A549 (cell line): ENCODE measurements at regions not wholly inside any gene's neighbourhood (a gene's known extent, or its start where the extent isn't known, plus 50 kb on each side); places are given as distances from the start of the nearest gene placed in this dataset.

ENCODE experiments used
- ATAC-seq, 2 experiments: fragments of 200-7000 bp in 1 of 2; fragments of >200 bp in 1 of 2; cut with Nextera tagmentation in 1 of 2; cut with Tn5 transposase in 1 of 2; 3 replicates each; pipeline versions ENCODE4 v1.8.0 to v1.9.1; 2018 to 2020; ENCODE audit warnings: mild to moderate bottlenecking in 1 of 2, moderate library complexity in 1 of 2
- CTCF ChIA-PET: fragments of 300-600 bp; sonication (Branson Sonifier 250); formaldehyde crosslinking; extraction: SDS; loops from one replicate; lab custom pipeline; 2021; ENCODE audit warnings: antibody characterized with exemption, inconsistent platforms; lab: Yijun Ruan, JAX
- POLR2A ChIA-PET: fragments of 350-600 bp; formaldehyde crosslinking; extraction: SDS; loops from one replicate; lab custom pipeline; 2021; ENCODE audit warnings: antibody characterized with exemption, inconsistent platforms; lab: Yijun Ruan, JAX
- DNase-seq, 2 experiments: peaks; one replicate each; pipeline versions ENCODE4 v3.0.0 to v3.0.0-alpha.2; 2011 to 2016; ENCODE audit warnings: low read depth in 1 of 2, low spot score in 1 of 2
- FAIRE-seq: peaks from 2 replicates; lab custom pipeline; 2011; peaks lifted over from hg19 to GRCh38; lab: Jason Lieb, UNC
- H3K27ac ChIP-seq, 2 experiments: fragments of >200 bp; sonication (Bioruptor Twin); formaldehyde crosslinking; 3 replicates each; pipeline ENCODE4 v1.5.1; 2016 to 2017
- H3K4me1 ChIP-seq: fragments of >200 bp; sonication (Bioruptor Twin); formaldehyde crosslinking; 3 replicates; pipeline ENCODE4 v1.6.1; 2016
- H3K4me2 ChIP-seq: fragments of >200 bp; sonication (Bioruptor Twin); formaldehyde crosslinking; 3 replicates; pipeline ENCODE4 v1.6.1; 2016
- H3K4me3 ChIP-seq: fragments of >200 bp; sonication (Bioruptor Twin); formaldehyde crosslinking; 3 replicates; pipeline ENCODE4 v1.5.1; 2016
- H3K9me3 ChIP-seq: fragments of >200 bp; sonication (Bioruptor Twin); formaldehyde crosslinking; 3 replicates; pipeline ENCODE4 v1.6.1; 2016
- BHLHE40 ChIP-seq: IDR thresholded peaks from 2 replicates; pipeline ENCODE4 v1.6.1; 2012; ENCODE audit warnings: low read depth, low read length, inconsistent platforms
- CEBPB ChIP-seq, 2 experiments: fragments of >200 bp in 1 of 2; sonication (Bioruptor Twin) in 1 of 2; formaldehyde crosslinking in 1 of 2; IDR thresholded peaks; 2 replicates each; pipeline ENCODE4 v1.6.1; 2012 to 2016
- CHD2 ChIP-seq: fragments of 150-350 bp; IDR thresholded peaks from 2 replicates; pipeline ENCODE4 v1.6.1; 2014; ENCODE audit warnings: low read length; ENCODE audit not compliant: partially characterized antibody
- CHD4 ChIP-seq: fragments of 200-600 bp; sonication (generic); IDR thresholded peaks from 2 replicates; pipeline ENCODE4 v1.6.1; 2016; ENCODE audit warnings: antibody characterized with exemption, mild to moderate bottlenecking, borderline replicate concordance
- CTCF ChIP-seq: fragments of >200 bp; sonication (Bioruptor Twin); formaldehyde crosslinking; IDR thresholded peaks from 3 replicates; pipeline ENCODE4 v1.5.1; 2016
- EHMT2 ChIP-seq: fragments of 200-600 bp; sonication (generic); IDR thresholded peaks from 2 replicates; pipeline ENCODE4 v1.6.1; 2016; ENCODE audit warnings: antibody characterized with exemption, low read depth, mild to moderate bottlenecking, moderate library complexity
- EP300 ChIP-seq, 2 experiments: fragments of >200 bp; sonication (Bioruptor Twin); formaldehyde crosslinking; IDR thresholded peaks; 2 replicates in 1 of 2; 3 replicates in 1 of 2; pipeline ENCODE4 v1.6.1; 2016 to 2017
- ESRRA ChIP-seq: fragments of 150-350 bp; IDR thresholded peaks from 2 replicates; pipeline ENCODE4 v1.6.1; 2014; ENCODE audit warnings: mild to moderate bottlenecking, low read length, borderline replicate concordance
- FOSL2 ChIP-seq, 2 experiments: fragments of 450-650 bp in 1 of 2; fragments of >200 bp in 1 of 2; sonication (Bioruptor Twin) in 1 of 2; formaldehyde crosslinking; IDR thresholded peaks; 2 replicates each; pipeline versions ENCODE4 v1.5.0 to v1.6.1; 2016 to 2020; ENCODE audit warnings: mild to moderate bottlenecking in 1 of 2, moderate library complexity in 1 of 2
- FOXS1 ChIP-seq: fragments of 250-450 bp; sonication (Bioruptor Pico); IDR thresholded peaks from 2 replicates; pipeline ENCODE4 v1.5.0; 2020; ENCODE audit warnings: mild to moderate bottlenecking, moderate library complexity
- GATA3 ChIP-seq: IDR thresholded peaks from 2 replicates; pipeline ENCODE4 v1.6.1; 2012; ENCODE audit warnings: borderline replicate concordance
- HOXA7 ChIP-seq: fragments of 250-450 bp; sonication (Bioruptor Pico); IDR thresholded peaks from 2 replicates; pipeline ENCODE4 v1.5.0; 2020; ENCODE audit warnings: mild to moderate bottlenecking, moderate library complexity
- HOXB13 ChIP-seq: fragments of 250-450 bp; sonication (Bioruptor Pico); IDR thresholded peaks from 2 replicates; pipeline ENCODE4 v1.5.0; 2020; ENCODE audit warnings: low read depth, mild to moderate bottlenecking, moderate library complexity
- KDM1A ChIP-seq: fragments of 200-600 bp; sonication (generic); IDR thresholded peaks from 2 replicates; pipeline ENCODE4 v1.6.1; 2016; ENCODE audit warnings: low read depth, mild to moderate bottlenecking
- MAFK ChIP-seq: fragments of 450-650 bp; IDR thresholded peaks from 2 replicates; pipeline ENCODE4 v1.6.1; 2014; ENCODE audit not compliant: partially characterized antibody
- MAX ChIP-seq: IDR thresholded peaks from 2 replicates; pipeline ENCODE4 v1.6.1; 2012
- NR3C1 ChIP-seq: fragments of >200 bp; sonication (Bioruptor Twin); formaldehyde crosslinking; IDR thresholded peaks from 3 replicates; pipeline ENCODE4 v1.6.1; 2017
- POLR2A ChIP-seq: IDR thresholded peaks from 2 replicates; pipeline ENCODE4 v1.6.1; 2012; ENCODE audit warnings: mild to moderate bottlenecking, low read length
- RARB ChIP-seq: fragments of 250-450 bp; sonication (Bioruptor Pico); IDR thresholded peaks from 2 replicates; pipeline ENCODE4 v1.8.0; 2021; ENCODE audit warnings: mild to moderate bottlenecking, moderate library complexity
- SMC3 ChIP-seq: fragments of >200 bp; sonication (Bioruptor Twin); formaldehyde crosslinking; IDR thresholded peaks from 3 replicates; pipeline ENCODE4 v1.6.1; 2018; ENCODE audit warnings: inconsistent platforms
- ZFP36 ChIP-seq: fragments of 450-650 bp; IDR thresholded peaks from 2 replicates; pipeline ENCODE4 v1.6.1; 2014; ENCODE audit warnings: borderline replicate concordance; ENCODE audit not compliant: partially characterized antibody
- ZSCAN20 ChIP-seq: fragments of 250-450 bp; sonication (Bioruptor Pico); IDR thresholded peaks from 2 replicates; pipeline ENCODE4 v1.8.0; 2022; ENCODE audit warnings: mild to moderate bottlenecking, moderate library complexity
- WGBS: methylation state at CpG from one replicate; pipeline ENCODE4 v1.1.6; 2017; ENCODE audit errors: missing lambda C conversion rate; 5-methylcytosine and 5-hydroxymethylcytosine counted together
- TF ChIP-seq, protein P1 (sequence below): fragments of 150-350 bp; IDR thresholded peaks from 2 replicates; pipeline ENCODE4 v1.6.1; 2014; ENCODE audit warnings: low read depth, mild to moderate bottlenecking, low read length
- TF ChIP-seq, protein P2 (sequence below): fragments of >200 bp; sonication (Bioruptor Twin); formaldehyde crosslinking; IDR thresholded peaks from 2 replicates; pipeline ENCODE4 v1.6.1; 2016

DNA sequence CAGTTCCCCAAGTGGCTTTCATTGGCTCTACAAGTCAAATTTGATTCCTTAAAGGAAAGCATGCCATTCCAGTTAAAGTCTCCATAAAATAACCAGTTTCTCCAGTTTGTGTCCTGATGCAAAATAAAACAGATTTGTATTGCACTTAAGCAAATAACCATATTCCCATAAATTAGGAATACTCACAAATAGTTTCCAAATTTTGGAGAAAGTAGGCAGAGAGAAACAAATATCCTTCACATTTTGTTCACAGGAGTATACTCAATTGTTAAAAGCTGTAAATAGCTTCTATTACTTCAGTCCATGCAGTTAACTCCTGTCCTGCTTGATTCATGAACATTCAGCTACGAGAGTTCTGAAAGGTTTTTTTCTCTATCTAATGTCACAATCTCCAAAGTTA lies 281.4 kb upstream of the RGS17 start:
- ChIA-PET CTCF (no interaction called here), POLR2A (no interaction called here)
- DNase-seq (no peak), FAIRE-seq (no peak), ATAC-seq (no peak)
- no peak overlapping the region for H3K4me3 ChIP-seq
- H3K4me1 ChIP-seq: no peaks in the 10 kb centered on the region
- H3K4me2 ChIP-seq: no peak overlapping the region
- H3K27ac ChIP-seq: no peak overlapping the region
- 18% methylated on average over 1 of the region's 1 CpG for WGBS
- TF ChIP-seq BHLHE40: no peak
- TF ChIP-seq MAX: no peak
- TF ChIP-seq GATA3: no peak
- no peak for TF ChIP-seq CEBPB (IDR thresholded peaks at IDR 0.05)
- TF ChIP-seq, protein P1, sequence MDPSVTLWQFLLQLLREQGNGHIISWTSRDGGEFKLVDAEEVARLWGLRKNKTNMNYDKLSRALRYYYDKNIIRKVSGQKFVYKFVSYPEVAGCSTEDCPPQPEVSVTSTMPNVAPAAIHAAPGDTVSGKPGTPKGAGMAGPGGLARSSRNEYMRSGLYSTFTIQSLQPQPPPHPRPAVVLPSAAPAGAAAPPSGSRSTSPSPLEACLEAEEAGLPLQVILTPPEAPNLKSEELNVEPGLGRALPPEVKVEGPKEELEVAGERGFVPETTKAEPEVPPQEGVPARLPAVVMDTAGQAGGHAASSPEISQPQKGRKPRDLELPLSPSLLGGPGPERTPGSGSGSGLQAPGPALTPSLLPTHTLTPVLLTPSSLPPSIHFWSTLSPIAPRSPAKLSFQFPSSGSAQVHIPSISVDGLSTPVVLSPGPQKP: no peak
- TF ChIP-seq FOXS1 (CRISPR knock-in tag): no peak
- TF ChIP-seq CHD2: no peak
- no peak for TF ChIP-seq EP300 (IDR thresholded peaks at IDR 0.05)
- TF ChIP-seq RARB (CRISPR knock-in tag): no peak
- TF ChIP-seq HOXB13 (CRISPR knock-in tag): no peak
- TF ChIP-seq MAFK: no peak
- TF ChIP-seq EHMT2: no peak
- no peak for TF ChIP-seq FOSL2 (IDR thresholded peaks at IDR 0.05)
- no peak for TF ChIP-seq FOSL2 (CRISPR knock-in tag; IDR thresholded peaks at IDR 0.05)
- TF ChIP-seq POLR2A: no peak
- TF ChIP-seq NR3C1: no peak
- TF ChIP-seq ZSCAN20: no peak
- TF ChIP-seq, protein P2, sequence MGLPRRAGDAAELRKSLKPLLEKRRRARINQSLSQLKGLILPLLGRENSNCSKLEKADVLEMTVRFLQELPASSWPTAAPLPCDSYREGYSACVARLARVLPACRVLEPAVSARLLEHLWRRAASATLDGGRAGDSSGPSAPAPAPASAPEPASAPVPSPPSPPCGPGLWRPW: no peak
- TF ChIP-seq, all 56 proteins: peak for 0
- no peaks in the 10 kb centered on the region for H3K9me3 ChIP-seq

GRCh38 chr6:153411070-153411648 lies 280.1 kb upstream of the RGS17 start:
- no peak for TF ChIP-seq KDM1A
- no peak for TF ChIP-seq ESRRA
- TF ChIP-seq, protein P2: no peak
- no peak for TF ChIP-seq CHD4
- no peak for TF ChIP-seq FOSL2 (IDR thresholded peaks at IDR 0.05)
- no peak for TF ChIP-seq FOSL2 (CRISPR knock-in tag; IDR thresholded peaks at IDR 0.05)
- no peak for TF ChIP-seq CTCF
- no peak for TF ChIP-seq HOXA7 (CRISPR knock-in tag)
- TF ChIP-seq GATA3: no peak
- no peak for TF ChIP-seq ZFP36
- no peak for TF ChIP-seq SMC3
- FAIRE-seq: no peak
- ATAC-seq: no peak
- no peak for DNase-seq
- Histone ChIP-seq H3K4me1 (no peaks in the 10 kb centered on the region), H3K9me3 (no peaks in the 10 kb centered on the region), H3K27ac (no peak overlapping the region), H3K4me2 (no peak overlapping the region), H3K4me3 (no peak overlapping the region)
- WGBS: 35% methylated on average over 3 of the region's 3 CpGs
- POLR2A ChIA-PET: no interaction called here
- CTCF ChIA-PET: no interaction called here
